NB4 (cell line): ENCODE measurements at regions not wholly inside any gene's neighbourhood (a gene's known extent, or its start where the extent isn't known, plus 50 kb on each side); places are given as distances from the start of the nearest gene placed in this dataset.

Source experiments
- CTCF ChIP-seq: IDR thresholded peaks from one replicate; pipeline ENCODE4 v1.5.1; 2012; ENCODE audit warnings: low read depth, low read length
- POLR2A ChIP-seq: IDR thresholded peaks from 2 replicates; pipeline ENCODE4 v1.6.1; 2011; ENCODE audit warnings: mild to moderate bottlenecking; ENCODE audit not compliant: insufficient read length; ENCODE audit errors: extremely low read depth

- TF ChIP-seq CTCF (no peak), POLR2A (no peak)
These were observed 61.8 kb upstream of the BCHE start for GRCh38 chr3:165899066-165899465.
